Caco-2 (cell line): ENCODE measurements at regions not wholly inside any gene's neighbourhood (a gene's known extent, or its start where the extent isn't known, plus 50 kb on each side); places are given as distances from the start of the nearest gene placed in this dataset.

Source experiments
- BruUV-seq: library from RNA; stranded (reverse); fragments of 400-500 nt; replicated peaks from 2 replicates; lab custom pipeline; 2021; lab: Mats Ljungman, UMichigan
- CTCF ChIA-PET: fragments of 300-600 bp; sonication (Branson Sonifier 250); formaldehyde crosslinking; loops from one replicate; lab custom pipeline; 2022; ENCODE audit warnings: antibody characterized with exemption; lab: Charles Lee
- POLR2A ChIA-PET: fragments of 300-600 bp; sonication (Branson Sonifier 250); formaldehyde crosslinking; loops from one replicate; lab custom pipeline; 2022; ENCODE audit warnings: antibody characterized with exemption; lab: Charles Lee
- DNase-seq, 2 experiments: peaks; one replicate each; pipeline versions ENCODE4 v3.0.0 to v3.0.0-alpha.2; 2020 to 2022
- H3K27me3 ChIP-seq: replicated peaks from 2 replicates; pipeline ENCODE4 v1.6.0; 2011; ENCODE audit warnings: low read length; ENCODE audit not compliant: control insufficient read depth, insufficient read depth
- H3K36me3 ChIP-seq: 2 replicates; pipeline ENCODE4 v1.5.1; 2011; ENCODE audit warnings: low read length; ENCODE audit not compliant: control insufficient read depth, insufficient read depth
- H3K4me1 ChIP-seq: fragments of 250-450 bp; sonication (Bioruptor Pico); 2 replicates; pipeline ENCODE4 v1.5.1; 2020; ENCODE audit warnings: mild to moderate bottlenecking
- H3K4me3 ChIP-seq: 2 replicates; pipeline ENCODE4 v1.5.1; 2011; ENCODE audit warnings: low read depth, mild to moderate bottlenecking, control low read depth, low read length
- H3K9me3 ChIP-seq: fragments of 250-450 bp; sonication (Bioruptor Pico); 2 replicates; pipeline ENCODE4 v1.5.1; 2020; ENCODE audit warnings: mild to moderate bottlenecking, moderate library complexity
- H3K27ac Mint-ChIP-seq: one replicate; pipeline ENCODE4 v1.8.0; 2022; ENCODE audit warnings: mixed read lengths; ENCODE audit not compliant: unreplicated experiment
- H3K27me3 Mint-ChIP-seq: one replicate; pipeline ENCODE4 v1.8.0; 2022; ENCODE audit warnings: mixed read lengths; ENCODE audit not compliant: insufficient read depth, unreplicated experiment
- H3K36me3 Mint-ChIP-seq: one replicate; pipeline ENCODE4 v1.8.0; 2022; ENCODE audit warnings: mild to moderate bottlenecking, mixed read lengths; ENCODE audit not compliant: insufficient read depth, unreplicated experiment
- H3K4me1 Mint-ChIP-seq: one replicate; pipeline ENCODE4 v1.8.0; 2022; ENCODE audit warnings: low read depth, mixed read lengths; ENCODE audit not compliant: unreplicated experiment
- H3K4me3 Mint-ChIP-seq: one replicate; pipeline ENCODE4 v1.8.0; 2022; ENCODE audit warnings: mild to moderate bottlenecking, moderate library complexity, mixed read lengths; ENCODE audit not compliant: unreplicated experiment
- H3K9me3 Mint-ChIP-seq: one replicate; pipeline ENCODE4 v1.8.0; 2022; ENCODE audit warnings: mixed read lengths; ENCODE audit not compliant: unreplicated experiment
- CTCF ChIP-seq, 2 experiments: fragments of 200-600 bp in 1 of 2; IDR thresholded peaks; 1 replicate in 1 of 2; 2 replicates in 1 of 2; pipeline versions ENCODE4 v1.5.1 to v1.8.0; 2011 to 2022; ENCODE audit warnings: antibody characterized with exemption in 1 of 2, control low read depth in 1 of 2, inconsistent platforms in 1 of 2, low read depth in 1 of 2, low read length in 1 of 2, mild to moderate bottlenecking in 1 of 2, moderate library complexity in 1 of 2; ENCODE audit not compliant: insufficient read depth in 1 of 2, severe bottlenecking in 1 of 2, unreplicated experiment in 1 of 2
- intact Hi-C: fragments of 100-400 bp; cut with micrococcal nuclease; formaldehyde crosslinking; loops from one replicate; pipeline ENCODE4 v1.10.0; 2022; ENCODE audit not compliant: unreplicated experiment

- Mint-ChIP-seq H3K27me3 (no peaks in the 10 kb centered on the region), H3K9me3 (peaks cover 23% of the 10 kb centered on the region), H3K4me3 (no peak overlapping the region), H3K36me3 (no peaks in the 10 kb centered on the region), H3K27ac (no peak overlapping the region), H3K4me1 (peaks cover 12% of the 10 kb centered on the region)
- Histone ChIP-seq H3K36me3 (no peaks in the 10 kb centered on the region), H3K27me3 (no peaks in the 10 kb centered on the region), H3K9me3 (no peaks in the 10 kb centered on the region; the same call in 1 of the 2 replicates), H3K4me3 (no peak overlapping the region), H3K4me1 (peaks cover 11% of the 10 kb centered on the region)
- TF ChIP-seq CTCF (IDR thresholded peaks at IDR 0.05; ENCODE audit: insufficient read depth in 1 of 2, low read depth in 1 of 2, low read length in 1 of 2, severe bottlenecking in 1 of 2, unreplicated experiment in 1 of 2): no peak
- intact Hi-C loops: loop anchor here (5.0 kb wide), 1 partner anchor 170 kb away; no protein-coding TSS in a partner anchor
- DNase-seq: no peak
- POLR2A ChIA-PET: no interaction called here
- no TSS peak for BruUV-seq
- CTCF ChIA-PET: interaction anchor here (2.1 kb wide), 1 partner anchor 94 kb away, joined by 9 read pairs; no protein-coding TSS in a partner anchor
These were observed 62.9 kb upstream of the ABL1 start for GRCh38 chr9:130772185-130772584.

GRCh38 chr9:130774183-130774582, 60.9 kb upstream of the ABL1 start:
- no TSS peak for BruUV-seq
- Mint-ChIP-seq H3K36me3 (no peaks in the 10 kb centered on the region), H3K27ac (no peak overlapping the region), H3K4me3 (no peak overlapping the region), H3K9me3 (peaks cover 23% of the 10 kb centered on the region), H3K27me3 (no peaks in the 10 kb centered on the region), H3K4me1 (peaks cover 11% of the 10 kb centered on the region)
- Histone ChIP-seq H3K36me3 (no peaks in the 10 kb centered on the region), H3K4me1 (no peaks in the 10 kb centered on the region; the same call in 1 of the 2 replicates), H3K4me3 (no peak overlapping the region), H3K27me3 (no peaks in the 10 kb centered on the region), H3K9me3 (no peaks in the 10 kb centered on the region; the same call in 1 of the 2 replicates)
- no peak for TF ChIP-seq CTCF (IDR thresholded peaks at IDR 0.05; ENCODE audit: insufficient read depth in 1 of 2, low read depth in 1 of 2, low read length in 1 of 2, severe bottlenecking in 1 of 2, unreplicated experiment in 1 of 2)
- intact Hi-C loops: loop anchor here (5.0 kb wide), 1 partner anchor 168 kb away; no protein-coding TSS in a partner anchor
- DNase-seq: no peak
- POLR2A ChIA-PET: no interaction called here
- CTCF ChIA-PET: no interaction called here

GRCh38 chr9:130775336-130775991, 59.6 kb upstream of the ABL1 start:
- POLR2A ChIA-PET: no interaction called here
- H3K36me3 ChIP-seq: no peaks in the 10 kb centered on the region
- Mint-ChIP-seq H3K27me3 (no peaks in the 10 kb centered on the region), H3K9me3 (peaks cover 23% of the 10 kb centered on the region), H3K4me3 (no peak overlapping the region), H3K36me3 (no peaks in the 10 kb centered on the region), H3K4me1 (peaks cover 13% of the 10 kb centered on the region), H3K27ac (no peak overlapping the region)
- H3K27me3 ChIP-seq: no peaks in the 10 kb centered on the region
- CTCF ChIA-PET: interaction anchor here (1.3 kb wide), 1 partner anchor 91 kb away, joined by 5 read pairs; no protein-coding TSS in a partner anchor
- no TSS peak for BruUV-seq
- no peak for TF ChIP-seq CTCF (IDR thresholded peaks at IDR 0.05; ENCODE audit: insufficient read depth in 1 of 2, low read depth in 1 of 2, low read length in 1 of 2, severe bottlenecking in 1 of 2, unreplicated experiment in 1 of 2)
- no peaks in the 10 kb centered on the region; the same call in 1 of the 2 replicates for H3K9me3 ChIP-seq
- H3K4me1 ChIP-seq: peaks cover 4% of the 10 kb centered on the region; the same call in 1 of the 2 replicates
- intact Hi-C loops: no loop called here
- H3K4me3 ChIP-seq: no peak overlapping the region
- DNase-seq: no peak
